SK-N-SH (cell line): ENCODE measurements at regions not wholly inside any gene's neighbourhood (a gene's known extent, or its start where the extent isn't known, plus 50 kb on each side); places are given as distances from the start of the nearest gene placed in this dataset.

Experiments
- CTCF ChIA-PET: fragments of 300-600, 350-600 bp; formaldehyde crosslinking; extraction: SDS; loops from one replicate; lab custom pipeline; 2021; lab: Yijun Ruan, JAX
- POLR2A ChIA-PET: fragments of 350-600 bp; sonication (Branson Sonifier 250); formaldehyde crosslinking; extraction: SDS; loops from one replicate; lab custom pipeline; 2020; ENCODE audit warnings: antibody characterized with exemption, inconsistent platforms; lab: Yijun Ruan, JAX
- DNase-seq: peaks from one replicate; pipeline ENCODE4 v3.0.0; 2012
- H2AFZ ChIP-seq: fragments of 200-600 bp; sonication (generic); 2 replicates; pipeline ENCODE4 v1.8.1; 2016; ENCODE audit warnings: antibody characterized with exemption, mild to moderate bottlenecking, low read depth
- H3F3A ChIP-seq: fragments of 200-600 bp; sonication (generic); replicated peaks from 2 replicates; pipeline ENCODE3; 2016; ENCODE audit warnings: antibody characterized with exemption, mild to moderate bottlenecking; ENCODE audit not compliant: insufficient read depth
- H3K27ac ChIP-seq, 2 experiments: fragments of 200-500 bp in 1 of 2; fragments of 200-600 bp in 1 of 2; sonication (Bioruptor generic) in 1 of 2; sonication (generic), shearing (Covaris generic) in 1 of 2; 2 replicates each; pipeline versions ENCODE4 v1.5.1 to v1.6.1; 2014 to 2016; ENCODE audit warnings: low read depth in 2 of 2, inconsistent platforms in 1 of 2, low read length in 1 of 2, mild to moderate bottlenecking in 1 of 2, mixed read lengths in 1 of 2
- H3K27me3 ChIP-seq: fragments of 200-600 bp; sonication (generic), shearing (Covaris generic); 2 replicates; pipeline ENCODE4 v1.6.1; 2016; ENCODE audit warnings: mixed run types; ENCODE audit not compliant: insufficient read depth
- H3K36me3 ChIP-seq, 2 experiments: fragments of 200-500 bp in 1 of 2; fragments of 200-600 bp in 1 of 2; sonication (Bioruptor generic) in 1 of 2; sonication (generic) in 1 of 2; replicated peaks in 1 of 2; 2 replicates each; pipeline versions ENCODE3 to v1.5.1; 2014 to 2016; ENCODE audit warnings: low read length in 1 of 2, mild to moderate bottlenecking in 1 of 2; ENCODE audit not compliant: insufficient read depth in 2 of 2, control insufficient read depth in 1 of 2
- H3K4me1 ChIP-seq, 2 experiments: fragments of 200-500 bp in 1 of 2; fragments of 200-600 bp in 1 of 2; sonication (Bioruptor generic) in 1 of 2; sonication (generic), shearing (Covaris generic) in 1 of 2; 2 replicates each; pipeline versions ENCODE4 v1.5.1 to v1.6.1; 2014 to 2016; ENCODE audit warnings: low read depth in 1 of 2, low read length in 1 of 2, mixed run types in 1 of 2; ENCODE audit not compliant: insufficient read depth in 2 of 2, control insufficient read depth in 1 of 2
- H3K4me2 ChIP-seq: fragments of 200-600 bp; sonication (generic), shearing (Covaris generic); 2 replicates; pipeline ENCODE4 v1.6.1; 2017; ENCODE audit warnings: mixed run types
- H3K4me3 ChIP-seq, 2 experiments: fragments of 200-500 bp in 1 of 2; fragments of 200-600 bp in 1 of 2; sonication (Bioruptor generic) in 1 of 2; sonication (generic), shearing (Covaris generic) in 1 of 2; 2 replicates each; pipeline versions ENCODE4 v1.5.1 to v1.8.1; 2014 to 2016; ENCODE audit warnings: low read depth in 2 of 2, inconsistent platforms in 1 of 2, low read length in 1 of 2, mild to moderate bottlenecking in 1 of 2, mixed read lengths in 1 of 2, moderate library complexity in 1 of 2
- H3K79me2 ChIP-seq: fragments of 200-600 bp; sonication (generic); 2 replicates; pipeline ENCODE4 v1.8.1; 2017; ENCODE audit warnings: mild to moderate bottlenecking; ENCODE audit not compliant: insufficient read depth
- H3K9ac ChIP-seq: fragments of 200-600 bp; sonication (generic); 2 replicates; pipeline ENCODE4 v1.6.1; 2017; ENCODE audit warnings: mixed run types
- H3K9me2 ChIP-seq: fragments of 200-600 bp; sonication (generic); 2 replicates; pipeline ENCODE4 v1.6.1; 2017; ENCODE audit warnings: mixed run types
- H3K9me3 ChIP-seq: fragments of 200-600 bp; sonication (generic); 2 replicates; pipeline ENCODE4 v1.6.1; 2017; ENCODE audit warnings: mixed run types, mild to moderate bottlenecking, moderate library complexity
- H4K20me1 ChIP-seq: fragments of 200-600 bp; sonication (generic); 2 replicates; pipeline ENCODE4 v1.6.1; 2017; ENCODE audit warnings: mild to moderate bottlenecking, mixed run types; ENCODE audit not compliant: insufficient read depth
- CTCF ChIP-seq: fragments of 200-600 bp; sonication (generic); IDR thresholded peaks from 2 replicates; pipeline ENCODE4 v1.6.1; 2017; ENCODE audit warnings: antibody characterized with exemption, mild to moderate bottlenecking, moderate library complexity
- FOSL2 ChIP-seq: IDR thresholded peaks from 2 replicates; pipeline ENCODE4 v1.4.0; 2012; ENCODE audit warnings: low read depth, mild to moderate bottlenecking, moderate library complexity, borderline replicate concordance
- FOXJ3 ChIP-seq: sonication (generic); formaldehyde crosslinking; IDR thresholded peaks from 2 replicates; pipeline ENCODE4 v1.5.1; 2020; ENCODE audit warnings: mild to moderate bottlenecking, missing genetic modification reagents
- GATA2 ChIP-seq: sonication (generic); formaldehyde crosslinking; IDR thresholded peaks from 2 replicates; pipeline ENCODE4 v1.5.0; 2020; ENCODE audit warnings: mild to moderate bottlenecking, missing genetic modification reagents
- MAX ChIP-seq: IDR thresholded peaks from 2 replicates; pipeline ENCODE4 v1.4.0; 2012; ENCODE audit warnings: low read depth
- PBX3 ChIP-seq: IDR thresholded peaks from 2 replicates; pipeline ENCODE4; 2012
- RAD21 ChIP-seq: IDR thresholded peaks from 2 replicates; pipeline ENCODE4 v1.6.1; 2012; ENCODE audit warnings: mild to moderate bottlenecking, low read length
- RCOR1 ChIP-seq: fragments of 150-350 bp; IDR thresholded peaks from 2 replicates; pipeline ENCODE4 v1.6.1; 2017; ENCODE audit warnings: antibody characterized with exemption, low read length
- SMC3 ChIP-seq: IDR thresholded peaks from 2 replicates; pipeline ENCODE4 v1.6.1; 2012; ENCODE audit warnings: low read depth, low read length, improper control_type of control experiment
- TEAD4 ChIP-seq: IDR thresholded peaks from 2 replicates; pipeline ENCODE4 v1.4.0; 2012; ENCODE audit warnings: mild to moderate bottlenecking, borderline replicate concordance; ENCODE audit not compliant: insufficient read depth
- USF1 ChIP-seq: IDR thresholded peaks from 2 replicates; pipeline ENCODE4 v1.4.0; 2012; ENCODE audit warnings: low read depth, borderline replicate concordance
- WGBS: methylation state at CpG from one replicate; pipeline ENCODE4 v1.1.6; 2017; ENCODE audit warnings: low lambda C conversion rate; 5-methylcytosine and 5-hydroxymethylcytosine counted together

GRCh38 chr3:177554895-177555759 lies 357.8 kb upstream of the TBL1XR1 start (continued):
- TF ChIP-seq USF1 (no peak), TEAD4 (no peak), SMC3 (no peak), FOSL2 (no peak)

- H3K9me2 ChIP-seq = no peaks in the 10 kb centered on the region
- no peaks in the 10 kb centered on the region for H3F3A ChIP-seq
- CTCF ChIA-PET = interaction anchor here (1.6 kb wide), 1 partner anchor 828 kb away, joined by 3 read pairs; no protein-coding TSS in a partner anchor
- no peaks in the 10 kb centered on the region for H3K9me3 ChIP-seq
- no peaks in the 10 kb centered on the region for H4K20me1 ChIP-seq
- no peak overlapping the region for H3K4me3 ChIP-seq
- H3K9ac ChIP-seq = no peak overlapping the region
- no peaks in the 10 kb centered on the region for H3K36me3 ChIP-seq
- no peaks in the 10 kb centered on the region for H3K27me3 ChIP-seq
- no peak for TF ChIP-seq RCOR1
- WGBS = 88% methylated on average over 3 of the region's 3 CpGs
- DNase-seq = no peak
- H3K79me2 ChIP-seq = no peaks in the 10 kb centered on the region
- H2AFZ ChIP-seq = no peak overlapping the region
- peaks cover 0 to 12% of the 10 kb centered on the region in 2 experiments; a peak in 2 of 4 replicates for H3K4me1 ChIP-seq
- no peak overlapping the region for H3K27ac ChIP-seq
- POLR2A ChIA-PET = no interaction called here
- no peak overlapping the region for H3K4me2 ChIP-seq
These were observed 360.3 kb upstream of the TBL1XR1 start for GRCh38 chr3:177557548-177557947.

GRCh38 chr3:177561365-177561764 lies 364.1 kb upstream of the TBL1XR1 start:
- CTCF ChIA-PET = interaction anchor here (0.9 to 1.8 kb wide), 7 partner anchors 9 to 202 kb away, joined by 3 to 6 read pairs (median 3); no protein-coding TSS in a partner anchor
- no peaks in the 10 kb centered on the region for H3K79me2 ChIP-seq
- POLR2A ChIA-PET = interaction anchor here (1.2 kb wide), 1 partner anchor 364 kb away, joined by 3 read pairs; the partner anchor contains the start of gene TBL1XR1
- H3K4me1 ChIP-seq = peaks cover 0 to 13% of the 10 kb centered on the region in 2 experiments; a peak in 2 of 4 replicates
- no peak overlapping the region for H2AFZ ChIP-seq
- no peak overlapping the region for H3K4me3 ChIP-seq
- H3K36me3 ChIP-seq = no peaks in the 10 kb centered on the region
- H3K9ac ChIP-seq = no peak overlapping the region
- TF ChIP-seq FOXJ3 (CRISPR knock-in tag) (no peak), PBX3 (no peak), GATA2 (CRISPR knock-in tag) (no peak), MAX (no peak), CTCF (0 out of 2 replicates have a peak, but pooled peaks have one; percentile 7), SMC3 (peak; percentile 22; the same call in 1 of the 2 replicates), RAD21 (peak; percentile 56)
- no peaks in the 10 kb centered on the region for H4K20me1 ChIP-seq
- no peaks in the 10 kb centered on the region for H3K9me2 ChIP-seq
- H3K4me2 ChIP-seq = no peak overlapping the region
- H3K27ac ChIP-seq = peak overlapping the region in 1 of 2 experiments; percentile 99; a peak in 2 of 4 replicates
- peak; percentile 51 for DNase-seq
- no peaks in the 10 kb centered on the region for H3F3A ChIP-seq
- H3K27me3 ChIP-seq = no peaks in the 10 kb centered on the region
- 97% methylated on average over 5 of the region's 5 CpGs for WGBS
- no peaks in the 10 kb centered on the region for H3K9me3 ChIP-seq
